T-helper 1 cell treated with Interleukin-12 subunit alpha and Interleukin-12 subunit beta and Interleukin-4 antibody, amounts not matched to agents 30 μg/mL and 1 μg/mL, for 36 hours (primary cell): ENCODE measurements at regions not wholly inside any gene's neighbourhood (a gene's known extent, or its start where the extent isn't known, plus 50 kb on each side); places are given as distances from the start of the nearest gene placed in this dataset.

Source experiments
- H3K27ac Mint-ChIP-seq: one replicate; pipeline ENCODE4 v1.8.0; 2021; ENCODE audit warnings: mild to moderate bottlenecking, mixed read lengths
- H3K27me3 Mint-ChIP-seq: one replicate; pipeline ENCODE4 v1.8.0; 2021; ENCODE audit warnings: low read depth, mixed read lengths
- H3K36me3 Mint-ChIP-seq: one replicate; pipeline ENCODE4 v1.8.0; 2021; ENCODE audit warnings: low read depth, mixed read lengths
- H3K4me1 Mint-ChIP-seq: one replicate; pipeline ENCODE4 v1.8.0; 2021; ENCODE audit warnings: low read depth, mixed read lengths
- H3K4me3 Mint-ChIP-seq: one replicate; pipeline ENCODE4 v1.8.0; 2021; ENCODE audit warnings: mild to moderate bottlenecking, moderate library complexity, mixed read lengths
- H3K9me3 Mint-ChIP-seq: one replicate; pipeline ENCODE4 v1.8.0; 2021; ENCODE audit warnings: mixed read lengths

GRCh38 chr13:64884976-64885375 is 2345.2 kb downstream of the PCDH9 start:
- Mint-ChIP-seq H3K4me3 (no peak overlapping the region), H3K4me1 (no peaks in the 10 kb centered on the region), H3K9me3 (peaks cover 16% of the 10 kb centered on the region), H3K27me3 (no peaks in the 10 kb centered on the region), H3K27ac (no peak overlapping the region), H3K36me3 (no peaks in the 10 kb centered on the region)

- Mint-ChIP-seq H3K36me3 (no peaks in the 10 kb centered on the region), H3K4me3 (no peak overlapping the region), H3K27ac (no peak overlapping the region)
These were observed 2353.0 kb downstream of the PCDH9 start for GRCh38 chr13:64877176-64877575.

GRCh38 chr13:64871742-64872141 is 2358.4 kb downstream of the PCDH9 start:
- H3K36me3 Mint-ChIP-seq, result no peaks in the 10 kb centered on the region
- no peaks in the 10 kb centered on the region for H3K27me3 Mint-ChIP-seq
- H3K9me3 Mint-ChIP-seq, result peaks cover 17% of the 10 kb centered on the region

More at GRCh38 chr13:64877176-64877575, 2353.0 kb downstream of the PCDH9 start:
- peaks cover 8% of the 10 kb centered on the region for H3K9me3 Mint-ChIP-seq
- H3K4me1 Mint-ChIP-seq, result no peaks in the 10 kb centered on the region
- H3K27me3 Mint-ChIP-seq, result no peaks in the 10 kb centered on the region

GRCh38 chr13:64869539-64869938 is 2360.6 kb downstream of the PCDH9 start:
- H3K4me3 Mint-ChIP-seq, result no peak overlapping the region
- H3K27me3 Mint-ChIP-seq, result no peaks in the 10 kb centered on the region
- no peaks in the 10 kb centered on the region for H3K4me1 Mint-ChIP-seq
- H3K9me3 Mint-ChIP-seq, result peaks cover 17% of the 10 kb centered on the region
- H3K27ac Mint-ChIP-seq, result no peak overlapping the region
- no peaks in the 10 kb centered on the region for H3K36me3 Mint-ChIP-seq

More at GRCh38 chr13:64871742-64872141, 2358.4 kb downstream of the PCDH9 start:
- no peak overlapping the region for H3K27ac Mint-ChIP-seq
- no peaks in the 10 kb centered on the region for H3K4me1 Mint-ChIP-seq
- no peak overlapping the region for H3K4me3 Mint-ChIP-seq

GRCh38 chr13:64867856-64868255 is 2362.3 kb downstream of the PCDH9 start:
- H3K27me3 Mint-ChIP-seq, result no peaks in the 10 kb centered on the region
- no peak overlapping the region for H3K27ac Mint-ChIP-seq
- no peaks in the 10 kb centered on the region for H3K4me1 Mint-ChIP-seq
- no peak overlapping the region for H3K4me3 Mint-ChIP-seq
- peaks cover 12% of the 10 kb centered on the region for H3K9me3 Mint-ChIP-seq
- H3K36me3 Mint-ChIP-seq, result no peaks in the 10 kb centered on the region

- Mint-ChIP-seq H3K4me3 (no peak overlapping the region), H3K4me1 (no peaks in the 10 kb centered on the region), H3K36me3 (no peaks in the 10 kb centered on the region), H3K9me3 (peaks cover 6% of the 10 kb centered on the region), H3K27ac (no peak overlapping the region), H3K27me3 (no peaks in the 10 kb centered on the region)
These were observed 2363.8 kb downstream of the PCDH9 start for GRCh38 chr13:64866331-64866730.

- Mint-ChIP-seq H3K9me3 (peaks cover 7% of the 10 kb centered on the region), H3K27ac (no peak overlapping the region), H3K4me1 (no peaks in the 10 kb centered on the region), H3K36me3 (no peaks in the 10 kb centered on the region), H3K4me3 (no peak overlapping the region), H3K27me3 (no peaks in the 10 kb centered on the region)
These were observed 2374.6 kb downstream of the PCDH9 start for GRCh38 chr13:64855506-64855905.

- Mint-ChIP-seq H3K4me3 (no peak overlapping the region), H3K4me1 (no peaks in the 10 kb centered on the region), H3K27me3 (no peaks in the 10 kb centered on the region), H3K9me3 (peaks cover 8% of the 10 kb centered on the region), H3K27ac (no peak overlapping the region), H3K36me3 (no peaks in the 10 kb centered on the region)
These were observed 2380.1 kb downstream of the PCDH9 start for GRCh38 chr13:64850017-64850416.

- H3K4me1 Mint-ChIP-seq, result no peaks in the 10 kb centered on the region
- no peak overlapping the region for H3K4me3 Mint-ChIP-seq
- H3K36me3 Mint-ChIP-seq, result no peaks in the 10 kb centered on the region
- no peak overlapping the region for H3K27ac Mint-ChIP-seq
- peaks cover 12% of the 10 kb centered on the region for H3K9me3 Mint-ChIP-seq
- no peaks in the 10 kb centered on the region for H3K27me3 Mint-ChIP-seq
These were observed 2380.9 kb downstream of the PCDH9 start for GRCh38 chr13:64849196-64849595.

GRCh38 chr13:64847767-64848166 is 2382.4 kb downstream of the PCDH9 start:
- Mint-ChIP-seq H3K4me1 (no peaks in the 10 kb centered on the region), H3K36me3 (no peaks in the 10 kb centered on the region), H3K4me3 (no peak overlapping the region), H3K27ac (no peak overlapping the region), H3K9me3 (peaks cover 12% of the 10 kb centered on the region), H3K27me3 (no peaks in the 10 kb centered on the region)

GRCh38 chr13:64845110-64845509 is 2385.0 kb downstream of the PCDH9 start:
- H3K4me1 Mint-ChIP-seq, result no peaks in the 10 kb centered on the region
- no peak overlapping the region for H3K4me3 Mint-ChIP-seq
- H3K9me3 Mint-ChIP-seq, result peaks cover 21% of the 10 kb centered on the region
- no peaks in the 10 kb centered on the region for H3K36me3 Mint-ChIP-seq
- no peaks in the 10 kb centered on the region for H3K27me3 Mint-ChIP-seq
- H3K27ac Mint-ChIP-seq, result no peak overlapping the region

- no peaks in the 10 kb centered on the region for H3K27me3 Mint-ChIP-seq
- H3K36me3 Mint-ChIP-seq, result no peaks in the 10 kb centered on the region
- H3K27ac Mint-ChIP-seq, result no peak overlapping the region
- peaks cover 14% of the 10 kb centered on the region for H3K9me3 Mint-ChIP-seq
- no peak overlapping the region for H3K4me3 Mint-ChIP-seq
- no peaks in the 10 kb centered on the region for H3K4me1 Mint-ChIP-seq
These were observed 2411.1 kb downstream of the PCDH9 start for GRCh38 chr13:64819081-64819480.

GRCh38 chr13:64817691-64818090 is 2412.4 kb downstream of the PCDH9 start:
- peaks cover 12% of the 10 kb centered on the region for H3K9me3 Mint-ChIP-seq
- no peaks in the 10 kb centered on the region for H3K27me3 Mint-ChIP-seq
- H3K27ac Mint-ChIP-seq, result no peak overlapping the region
- no peaks in the 10 kb centered on the region for H3K36me3 Mint-ChIP-seq
- H3K4me3 Mint-ChIP-seq, result no peak overlapping the region
- no peaks in the 10 kb centered on the region for H3K4me1 Mint-ChIP-seq

- Mint-ChIP-seq H3K27ac (no peak overlapping the region), H3K4me1 (no peaks in the 10 kb centered on the region), H3K4me3 (no peak overlapping the region), H3K27me3 (no peaks in the 10 kb centered on the region), H3K36me3 (no peaks in the 10 kb centered on the region), H3K9me3 (peaks cover 27% of the 10 kb centered on the region)
These were observed 2419.4 kb downstream of the PCDH9 start for GRCh38 chr13:64810750-64811149.

- Mint-ChIP-seq H3K36me3 (no peaks in the 10 kb centered on the region), H3K27me3 (no peaks in the 10 kb centered on the region), H3K27ac (no peak overlapping the region), H3K4me1 (no peaks in the 10 kb centered on the region), H3K9me3 (peaks cover 27% of the 10 kb centered on the region), H3K4me3 (no peak overlapping the region)
These were observed 2421.4 kb downstream of the PCDH9 start for GRCh38 chr13:64808704-64809103.

- Mint-ChIP-seq H3K36me3 (no peaks in the 10 kb centered on the region), H3K4me1 (no peaks in the 10 kb centered on the region), H3K27me3 (no peaks in the 10 kb centered on the region), H3K4me3 (no peak overlapping the region), H3K9me3 (no peaks in the 10 kb centered on the region), H3K27ac (no peak overlapping the region)
These were observed 2428.4 kb downstream of the PCDH9 start for GRCh38 chr13:64801768-64802167.
